Activated CD8-positive, alpha-beta memory T cell treated with anti-CD3 and anti-CD28 coated beads for 36 hours (primary cell): ENCODE measurements at regions not wholly inside any gene's neighbourhood (a gene's known extent, or its start where the extent isn't known, plus 50 kb on each side); places are given as distances from the start of the nearest gene placed in this dataset.

Source experiments
- CTCF ChIA-PET: fragments of 350-600 bp; sonication (Branson Sonifier 250); formaldehyde crosslinking; loops from one replicate; lab custom pipeline; 2021; ENCODE audit warnings: antibody characterized with exemption; lab: Charles Lee
- POLR2A ChIA-PET: fragments of 350-600 bp; sonication (Branson Sonifier 250); formaldehyde crosslinking; loops from one replicate; lab custom pipeline; 2021; ENCODE audit warnings: antibody characterized with exemption; lab: Charles Lee

DNA sequence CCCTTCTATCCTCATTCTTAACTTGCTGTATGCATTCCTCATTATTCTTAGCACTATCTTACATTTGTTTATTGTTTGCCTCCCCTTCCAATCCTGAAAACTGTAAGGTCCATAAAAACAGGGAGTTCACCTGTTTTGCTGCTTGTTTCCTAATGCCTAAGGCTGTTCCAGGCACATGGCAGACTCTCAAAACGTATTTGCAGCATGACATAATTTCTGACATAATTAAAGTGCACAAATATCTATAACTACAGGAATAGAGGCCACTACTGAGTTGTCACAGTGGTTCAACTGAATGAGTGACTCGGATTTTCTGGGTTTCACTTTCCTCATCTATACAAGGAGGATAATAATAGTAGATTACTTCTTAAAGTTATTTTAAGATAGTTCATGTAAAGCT is 83.0 kb downstream of the HFE start:
- CTCF ChIA-PET: interaction anchor here (1.0 to 1.5 kb wide), 2 partner anchors 11 to 19 kb away, joined by 3 read pairs; a partner anchor contains a TSS
- POLR2A ChIA-PET: interaction anchor here (1.7 to 4.8 kb wide), 3 partner anchors 12 to 47 kb away, joined by 5 to 123 read pairs (median 30); a partner anchor contains a TSS

DNA sequence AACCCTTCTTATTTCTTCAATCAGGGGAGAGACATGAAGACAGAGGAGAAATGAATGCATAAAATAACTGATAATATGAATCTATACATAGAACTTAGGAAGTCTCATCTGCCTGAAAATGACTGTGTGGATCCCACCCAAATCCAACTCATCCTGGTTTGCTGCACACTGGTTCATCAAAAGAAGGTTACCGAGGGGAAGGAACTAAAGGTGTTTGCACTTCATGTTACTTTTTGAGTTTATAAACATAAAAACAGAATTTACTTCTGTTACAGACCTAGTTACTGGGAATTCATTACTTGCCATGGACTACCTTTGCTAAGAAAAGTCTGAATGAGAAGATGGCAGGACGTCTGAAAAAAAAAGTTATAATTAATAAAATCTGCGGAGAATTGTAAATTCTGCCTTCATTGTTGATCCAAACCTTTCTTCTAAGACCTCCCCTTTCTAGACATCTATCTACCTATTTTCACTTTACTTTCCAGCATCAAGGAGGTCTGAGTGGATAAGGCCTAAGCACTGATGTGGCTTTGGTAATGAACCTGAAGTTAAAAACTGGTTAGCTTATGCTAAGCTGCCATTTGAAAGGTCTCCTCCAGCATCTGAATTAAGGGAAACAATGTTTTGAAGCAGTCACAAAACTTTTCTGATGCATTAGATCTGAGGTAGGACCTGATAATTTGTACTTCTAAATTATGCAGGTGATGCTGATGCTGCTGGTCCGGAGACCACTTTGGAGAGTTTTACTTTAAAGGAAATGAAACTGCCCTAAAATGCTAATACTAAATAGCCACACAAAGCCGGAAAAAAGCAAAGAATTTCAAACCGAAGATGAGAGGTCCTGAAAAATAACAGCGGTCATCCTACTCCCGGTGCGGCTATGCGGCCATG is 84.0 kb downstream of the HFE start:
- ChIA-PET POLR2A (interaction anchor here (0.5 to 4.8 kb wide), 7 partner anchors 12 to 101 kb away, joined by 3 to 123 read pairs (median 12); a partner anchor contains a TSS), CTCF (interaction anchor here (1.0 to 1.5 kb wide), 3 partner anchors 12 to 18 kb away, joined by 3 read pairs; a partner anchor contains a TSS)

DNA sequence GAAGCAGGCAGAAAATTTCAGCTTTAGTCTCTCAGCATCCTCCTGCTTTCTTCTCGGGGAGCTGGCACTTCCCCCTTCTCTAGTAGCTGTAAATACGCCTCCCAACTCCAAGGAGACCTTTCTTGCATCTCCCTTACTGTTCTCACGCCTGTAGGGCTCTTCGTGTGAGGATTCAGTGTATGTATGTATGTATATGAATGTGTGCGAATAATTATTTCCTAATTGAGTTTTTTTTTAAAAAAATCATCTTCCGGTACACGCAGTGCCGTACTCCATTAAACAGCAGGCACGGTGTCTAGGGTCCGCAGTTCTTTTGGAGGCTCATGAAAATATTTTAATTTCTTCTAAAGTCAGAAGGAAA is 85.4 kb downstream of the HFE start:
- CTCF ChIA-PET: interaction anchor here (0.8 to 2.0 kb wide), 3 partner anchors 11 to 50 kb away, joined by 3 to 8 read pairs (median 4); a partner anchor contains a TSS
- POLR2A ChIA-PET: interaction anchor here (0.6 to 4.8 kb wide), 12 partner anchors 11 to 116 kb away, joined by 3 to 123 read pairs (median 10); a partner anchor contains a TSS

DNA sequence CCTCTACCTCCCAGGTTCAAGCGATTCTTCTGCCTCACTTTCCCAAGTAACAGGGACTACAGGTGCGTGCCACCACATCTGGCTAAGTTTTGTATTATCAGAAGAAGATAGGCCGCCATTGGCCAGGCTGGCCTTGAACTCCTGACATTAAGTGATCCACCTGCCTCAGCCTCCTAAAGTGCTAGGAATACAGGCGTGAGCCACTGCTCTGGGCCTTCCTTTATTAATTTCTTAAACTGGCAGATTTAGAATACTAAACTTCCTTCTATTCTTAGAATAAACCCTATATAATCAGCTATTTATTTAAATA is 86.6 kb downstream of the HFE start:
- CTCF ChIA-PET: interaction anchor here (1.3 to 2.1 kb wide), 3 partner anchors 10 to 23 kb away, joined by 4 to 12 read pairs (median 8); a partner anchor contains a TSS
- POLR2A ChIA-PET: interaction anchor here (0.6 to 4.8 kb wide), 8 partner anchors 10 to 111 kb away, joined by 3 to 123 read pairs (median 10); a partner anchor contains a TSS

DNA sequence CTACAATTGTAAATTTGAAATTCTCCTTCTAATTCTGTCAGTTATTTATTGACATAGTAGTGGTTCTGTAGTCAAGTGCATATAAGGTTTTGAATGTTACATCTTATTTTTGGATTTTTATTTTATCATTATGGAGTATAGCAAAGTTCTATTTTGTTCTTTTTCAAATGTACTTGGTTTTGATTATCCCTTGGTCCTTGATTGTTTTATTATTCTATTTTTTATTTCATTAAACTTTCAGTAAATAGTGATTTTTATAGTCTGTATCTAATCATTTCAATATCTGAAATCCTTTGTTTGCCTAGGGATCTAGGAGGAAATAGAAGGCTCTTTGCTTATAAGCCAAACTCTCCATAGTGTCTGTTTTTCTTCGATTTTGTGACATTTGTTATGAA is 87.8 kb downstream of the HFE start:
- ChIA-PET POLR2A (interaction anchor here (1.4 to 4.2 kb wide), 2 partner anchors 8 to 22 kb away, joined by 5 to 36 read pairs; a partner anchor contains a TSS), CTCF (interaction anchor here (0.7 to 2.1 kb wide), 3 partner anchors 14 to 164 kb away, joined by 3 to 12 read pairs (median 3); a partner anchor contains a TSS)

DNA sequence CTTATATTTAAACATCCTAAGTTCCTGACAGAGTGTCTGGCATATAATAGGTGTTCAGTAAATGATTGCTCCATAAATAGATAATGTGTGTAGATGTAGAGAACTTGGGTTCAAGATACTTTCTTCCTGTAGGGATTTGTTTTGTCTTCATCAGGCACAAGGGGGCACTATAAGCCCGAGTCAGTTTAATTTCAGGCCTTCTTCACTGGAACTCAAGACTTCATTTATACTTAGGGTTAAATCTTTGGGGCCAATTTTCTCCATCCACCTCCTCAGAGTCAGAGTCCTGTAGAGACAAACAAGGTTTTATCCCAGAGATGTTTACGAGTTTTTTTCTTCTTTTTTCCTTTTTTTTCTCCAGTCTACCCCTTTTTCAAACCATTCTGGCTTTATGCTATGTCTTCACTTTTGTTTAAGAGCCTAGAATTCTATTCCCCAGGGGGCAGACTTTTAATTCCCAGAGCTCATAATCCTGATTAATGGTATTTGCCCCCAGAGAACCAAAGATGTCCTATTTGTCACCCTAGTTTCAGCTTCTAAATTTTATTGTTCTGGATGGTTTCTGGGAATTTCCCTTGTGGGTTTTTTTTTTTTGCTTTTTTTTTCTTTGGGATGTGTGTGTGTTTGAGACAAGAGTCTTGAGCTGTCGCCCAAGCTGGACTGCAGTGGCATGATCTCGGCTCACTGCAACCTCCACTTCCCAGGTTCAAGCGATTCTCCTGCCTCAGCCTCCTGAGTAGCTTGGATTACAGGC is 88.4 kb downstream of the HFE start:
- ChIA-PET POLR2A (interaction anchor here (0.5 to 2.0 kb wide), 4 partner anchors 21 to 166 kb away, joined by 3 to 7 read pairs (median 4); a partner anchor contains a TSS), CTCF (interaction anchor here (0.6 to 1.1 kb wide), 2 partner anchors 33 to 420 kb away, joined by 3 to 4 read pairs; no protein-coding TSS in a partner anchor)

DNA sequence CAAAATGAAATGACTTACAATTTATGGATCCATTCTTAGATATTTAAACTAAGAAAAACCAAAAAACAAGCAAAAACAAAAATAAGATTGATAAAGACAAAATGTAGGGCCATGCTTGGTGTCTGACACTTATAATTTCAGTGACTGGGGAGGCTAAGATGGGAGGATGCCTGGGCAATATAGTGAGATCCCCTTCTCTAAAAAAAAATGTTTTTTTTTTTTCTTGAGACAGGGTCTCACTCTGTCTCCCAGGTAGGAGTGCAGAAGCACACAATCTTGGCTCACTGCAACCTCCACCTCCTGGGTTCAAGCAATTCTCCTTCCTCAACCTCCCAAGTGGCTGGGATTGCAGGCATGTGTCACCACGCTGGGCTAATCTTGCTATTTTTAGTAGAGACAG is 92.4 kb downstream of the HFE start:
- POLR2A ChIA-PET: interaction anchor here (1.1 kb wide), 1 partner anchor 21 kb away, joined by 4 read pairs; no protein-coding TSS in a partner anchor

DNA sequence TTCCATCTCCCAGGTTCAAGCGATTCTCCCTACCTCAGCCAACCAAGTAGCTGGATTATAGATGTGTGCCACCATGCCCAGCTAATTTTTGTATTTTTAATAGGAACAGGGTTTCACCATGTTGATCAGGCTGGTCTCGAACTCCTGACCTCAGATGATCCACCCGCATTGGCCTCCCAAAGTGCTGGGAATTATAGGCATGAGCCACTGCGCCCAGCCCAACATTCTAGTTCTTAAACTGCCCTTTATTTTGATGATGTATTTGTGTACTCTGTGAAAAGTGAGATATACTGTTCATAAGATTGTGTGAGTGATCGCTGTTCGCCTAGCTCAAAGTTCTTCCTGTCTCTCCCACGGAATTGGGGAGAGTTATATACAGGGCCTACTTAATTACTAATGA is 93.1 kb downstream of the HFE start:
- CTCF ChIA-PET: interaction anchor here (0.6 kb wide), 2 partner anchors 18 to 973 kb away, joined by 4 to 5 read pairs; no protein-coding TSS in a partner anchor

More for the DNA sequence above, 92.4 kb downstream of the HFE start:
- CTCF ChIA-PET: no interaction called here

DNA sequence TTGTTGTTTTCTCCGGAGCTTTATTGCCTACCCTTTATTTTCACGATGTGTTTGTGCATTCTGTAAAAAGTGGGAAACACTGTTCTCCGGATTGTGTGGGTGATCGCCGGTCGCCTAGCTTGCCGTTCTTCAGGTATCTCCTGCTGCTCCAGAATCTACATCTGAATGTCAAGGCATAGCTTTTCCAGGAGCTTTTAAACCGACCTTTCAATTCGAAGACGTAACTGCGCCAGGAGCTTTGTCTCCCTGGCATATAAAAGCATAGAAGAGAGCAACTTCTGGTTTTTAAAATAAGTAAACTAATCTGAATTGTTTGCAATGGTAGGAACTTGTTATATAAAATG is 96.0 kb downstream of the HFE start:
- POLR2A ChIA-PET: interaction anchor here (0.6 to 3.4 kb wide), 15 partner anchors 10 to 1655 kb away, joined by 3 to 66 read pairs (median 6); a partner anchor contains a TSS
- CTCF ChIA-PET: interaction anchor here (1.0 to 1.6 kb wide), 6 partner anchors 10 to 101 kb away, joined by 3 to 8 read pairs (median 4); a partner anchor contains a TSS

More for the DNA sequence above, 93.1 kb downstream of the HFE start:
- POLR2A ChIA-PET: no interaction called here

DNA sequence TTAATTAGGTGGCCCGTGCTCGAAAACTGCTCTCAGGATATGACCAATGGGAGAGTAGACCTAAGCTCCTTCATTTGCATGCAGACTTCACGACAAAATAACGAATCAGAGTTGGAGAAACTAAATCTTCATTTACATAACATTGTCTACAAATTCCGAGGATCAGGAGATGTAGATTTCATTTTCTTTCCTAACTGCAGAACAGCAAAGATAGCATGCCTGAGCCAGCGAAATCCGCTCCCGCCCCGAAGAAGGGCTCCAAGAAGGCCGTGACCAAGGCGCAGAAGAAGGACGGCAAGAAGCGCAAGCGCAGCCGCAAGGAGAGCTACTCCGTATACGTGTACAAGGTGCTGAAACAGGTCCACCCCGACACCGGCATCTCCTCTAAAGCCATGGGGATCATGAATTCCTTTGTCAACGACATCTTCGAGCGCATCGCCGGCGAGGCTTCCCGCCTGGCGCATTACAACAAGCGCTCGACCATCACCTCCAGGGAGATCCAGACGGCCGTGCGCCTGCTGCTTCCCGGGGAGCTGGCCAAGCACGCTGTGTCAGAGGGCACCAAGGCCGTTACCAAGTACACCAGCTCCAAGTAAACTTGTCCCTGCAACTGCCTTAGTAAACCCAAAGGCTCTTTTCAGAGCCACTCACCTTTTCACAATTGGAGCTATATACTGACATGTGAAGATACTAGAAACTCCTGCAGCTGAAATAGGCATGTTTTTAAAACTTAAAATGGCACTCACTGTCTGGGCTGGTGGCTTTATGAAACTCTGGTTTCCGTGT is 96.5 kb downstream of the HFE start:
- ChIA-PET POLR2A (interaction anchor here (0.6 to 3.4 kb wide), 16 partner anchors 10 to 1654 kb away, joined by 3 to 66 read pairs (median 6); a partner anchor contains a TSS), CTCF (interaction anchor here (0.5 to 1.6 kb wide), 7 partner anchors 10 to 137 kb away, joined by 3 to 8 read pairs (median 4); a partner anchor contains a TSS)

DNA sequence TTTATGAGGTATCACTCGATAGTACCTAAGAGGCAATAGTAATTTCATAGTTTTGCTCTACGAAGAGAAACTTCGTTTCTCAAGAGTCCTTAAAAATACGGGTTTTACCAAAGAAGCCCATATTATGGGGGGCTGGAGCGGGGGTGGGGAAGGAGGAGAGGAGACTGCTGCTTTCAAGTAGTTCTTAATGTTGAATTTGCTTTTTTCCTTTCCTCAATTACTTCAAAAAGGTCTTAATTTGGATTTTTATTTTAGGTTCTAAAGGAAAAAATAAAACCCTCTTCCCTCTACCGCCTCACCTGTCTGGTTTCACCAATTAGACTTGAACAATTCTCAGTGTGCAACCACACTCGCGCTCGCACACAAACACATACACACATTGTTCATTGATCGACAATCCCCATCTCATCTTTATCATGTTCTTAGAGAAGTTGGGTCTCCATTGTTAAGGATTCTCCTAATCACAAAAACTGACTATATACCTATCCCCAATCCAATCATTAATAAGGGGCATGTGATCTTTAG is 97.2 kb downstream of the HFE start:
- ChIA-PET POLR2A (interaction anchor here (1.2 to 3.4 kb wide), 10 partner anchors 9 to 141 kb away, joined by 3 to 66 read pairs (median 16); a partner anchor contains a TSS), CTCF (interaction anchor here (1.0 to 1.6 kb wide), 3 partner anchors 11 to 13 kb away, joined by 3 to 8 read pairs (median 4); a partner anchor contains a TSS)

DNA sequence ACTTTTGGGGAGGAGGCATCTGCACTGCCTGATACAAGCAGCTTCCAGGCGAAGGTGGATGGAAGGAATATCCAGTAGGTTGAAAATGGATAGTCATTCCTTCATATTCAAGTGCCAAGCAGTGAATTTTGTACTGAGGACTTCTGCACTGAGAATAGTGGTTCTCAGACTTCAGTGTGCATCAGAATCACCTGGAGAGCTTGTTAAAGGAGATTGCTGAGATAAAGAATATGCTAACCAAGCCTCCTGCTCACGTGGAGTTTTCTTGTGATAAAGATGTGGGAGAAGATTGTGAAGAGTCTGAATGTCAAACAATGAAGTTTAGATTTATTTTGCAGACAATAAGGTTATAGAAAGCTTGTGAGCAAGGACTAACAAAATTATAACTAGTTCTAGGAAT is 97.8 kb downstream of the HFE start:
- ChIA-PET CTCF (no interaction called here), POLR2A (interaction anchor here (1.3 to 3.4 kb wide), 4 partner anchors 8 to 32 kb away, joined by 3 to 66 read pairs (median 28); a partner anchor contains a TSS)

DNA sequence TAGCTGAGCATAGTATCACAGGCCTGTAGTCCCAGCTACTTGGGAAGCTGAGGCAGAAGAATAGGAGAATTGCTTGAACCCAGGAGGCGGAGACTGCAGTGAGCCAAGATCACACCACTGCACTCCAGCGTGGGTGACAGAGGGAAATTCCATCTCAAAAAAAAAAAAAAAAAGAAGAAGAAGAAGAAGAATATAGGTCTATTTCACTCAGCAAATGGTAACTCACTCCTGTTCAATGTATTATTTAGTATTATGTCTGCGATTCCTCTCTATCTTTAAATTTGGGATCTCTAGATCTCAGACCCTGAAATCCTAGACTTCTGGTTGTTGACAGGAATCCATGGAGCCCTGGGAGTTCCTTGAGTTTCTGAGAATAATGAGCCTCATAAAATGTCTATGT is 98.6 kb downstream of the HFE start:
- ChIA-PET CTCF (no interaction called here), POLR2A (interaction anchor here (2.0 kb wide), 1 partner anchor 31 kb away, joined by 5 read pairs; a partner anchor contains a TSS)

DNA sequence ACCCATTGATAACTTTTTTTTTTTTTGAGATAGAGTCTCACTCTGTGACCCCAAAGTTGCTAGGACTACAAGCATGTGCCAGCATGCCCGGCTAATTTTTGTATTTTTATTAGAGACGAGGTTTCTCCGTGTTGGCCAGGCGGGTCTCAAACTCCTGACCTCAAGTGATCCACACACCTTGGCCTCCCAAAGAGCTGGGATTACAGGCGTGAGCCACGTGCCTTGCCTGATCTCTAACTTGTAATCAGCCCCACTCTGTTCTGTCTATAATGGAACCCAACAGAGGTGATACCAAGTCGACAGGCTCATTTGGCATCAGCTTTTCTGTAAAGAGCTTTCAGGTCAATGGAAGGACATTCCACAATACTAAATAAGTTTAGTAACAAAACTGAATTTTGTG is 99.4 kb downstream of the HFE start:
- POLR2A ChIA-PET: interaction anchor here (2.0 to 4.0 kb wide), 2 partner anchors 11 to 30 kb away, joined by 5 to 81 read pairs; a partner anchor contains a TSS
- CTCF ChIA-PET: no interaction called here

DNA sequence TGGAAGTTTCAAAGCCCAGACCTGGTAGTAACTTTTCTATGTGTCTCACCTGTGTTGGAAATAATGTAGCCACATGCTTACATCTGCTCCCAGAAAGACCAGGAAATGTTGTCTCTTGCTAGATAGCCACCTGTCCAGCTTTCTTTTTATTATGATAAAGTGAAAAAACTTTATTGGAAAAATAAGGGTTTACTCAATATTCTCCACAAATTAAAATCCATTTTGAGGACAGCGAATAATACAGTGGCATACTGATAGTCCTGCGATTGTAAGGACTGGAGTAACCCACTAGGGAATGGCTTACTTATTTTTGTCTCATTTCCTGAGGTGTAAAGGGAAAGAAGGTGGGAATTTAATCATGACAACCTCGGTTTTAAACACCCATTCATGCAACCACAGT is 100.1 kb downstream of the HFE start:
- ChIA-PET POLR2A (interaction anchor here (2.0 to 4.0 kb wide), 3 partner anchors 11 to 98 kb away, joined by 5 to 81 read pairs (median 12); a partner anchor contains a TSS), CTCF (interaction anchor here (0.5 to 0.8 kb wide), 2 partner anchors 29 to 83 kb away, joined by 3 read pairs; no protein-coding TSS in a partner anchor)

DNA sequence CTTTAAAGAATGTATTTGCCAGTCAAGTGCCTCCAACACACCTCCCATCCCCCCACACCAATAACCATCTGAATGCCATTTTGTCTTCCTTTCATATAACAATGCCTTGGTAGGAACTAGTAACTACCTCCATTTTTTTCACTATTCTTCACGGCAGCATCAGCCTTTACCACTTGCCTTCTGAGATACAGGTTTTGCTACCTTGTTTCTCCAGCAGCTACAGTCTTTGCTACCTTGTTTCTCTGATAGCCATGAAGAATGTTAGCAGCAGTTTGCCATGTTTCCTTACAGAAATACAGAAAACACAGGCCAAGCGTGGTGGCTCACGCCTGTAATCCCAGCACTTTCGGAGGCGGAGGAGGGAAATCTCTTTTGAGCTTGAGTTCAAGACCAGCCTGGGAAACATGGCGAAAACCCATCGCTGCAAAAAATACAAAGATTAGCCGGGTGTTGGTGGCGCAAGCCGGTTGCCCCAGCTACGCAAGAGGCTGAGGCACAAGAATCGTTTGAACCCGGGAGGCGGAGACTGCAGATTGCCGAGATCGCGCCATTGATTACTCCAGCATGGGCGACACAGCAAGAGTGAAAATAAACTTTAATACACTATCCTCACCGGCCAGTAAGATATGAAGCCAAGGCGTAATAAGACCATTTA is 100.9 kb downstream of the HFE start:
- CTCF ChIA-PET: interaction anchor here (1.0 to 3.0 kb wide), 4 partner anchors 10 to 64 kb away, joined by 3 to 17 read pairs (median 8); a partner anchor contains a TSS
- POLR2A ChIA-PET: interaction anchor here (0.8 to 4.0 kb wide), 17 partner anchors 10 to 1705 kb away, joined by 3 to 96 read pairs (median 9); a partner anchor contains a TSS
